ENCODE measurements at regions not wholly inside any gene's neighbourhood (a gene's known extent, or its start where the extent isn't known, plus 50 kb on each side); places are given as distances from the start of the nearest gene placed in this dataset.

- TF ChIP-seq POLR2AphosphoS5 (IDR thresholded peaks at IDR 0.05), result no peak
- no peak for TF ChIP-seq POLR2A (IDR thresholded peaks at IDR 0.05)
These were observed 94.2 kb downstream of the BTG1 start for GRCh38 chr12:92051441-92051840.

Measured in sigmoid colon (tissue), 4 donors.